Activated naive CD4-positive, alpha-beta T cell treated with anti-CD3 and anti-CD28 coated beads for 36 hours (primary cell): ENCODE measurements at regions not wholly inside any gene's neighbourhood (a gene's known extent, or its start where the extent isn't known, plus 50 kb on each side); places are given as distances from the start of the nearest gene placed in this dataset.

Experiments
- CTCF ChIA-PET: fragments of 350-600 bp; sonication (Branson Sonifier 250); formaldehyde crosslinking; loops from one replicate; lab custom pipeline; 2021; ENCODE audit warnings: antibody characterized with exemption; lab: Charles Lee
- DNase-seq: peaks from one replicate; pipeline ENCODE4 v3.0.0-alpha.2; 2020
- H3K27ac Mint-ChIP-seq: one replicate; pipeline ENCODE4 v1.8.0; 2021; ENCODE audit warnings: mild to moderate bottlenecking, mixed read lengths
- H3K27me3 Mint-ChIP-seq: one replicate; pipeline ENCODE4 v1.8.0; 2021; ENCODE audit warnings: low read depth, mixed read lengths
- H3K36me3 Mint-ChIP-seq: one replicate; pipeline ENCODE4 v1.8.0; 2021; ENCODE audit warnings: low read depth, mixed read lengths
- H3K4me1 Mint-ChIP-seq: one replicate; pipeline ENCODE4 v1.8.0; 2021; ENCODE audit warnings: low read depth, mixed read lengths
- H3K4me3 Mint-ChIP-seq: one replicate; pipeline ENCODE4 v1.8.0; 2021; ENCODE audit warnings: mild to moderate bottlenecking, moderate library complexity, mixed read lengths
- H3K9me3 Mint-ChIP-seq: one replicate; pipeline ENCODE4 v1.8.0; 2021; ENCODE audit warnings: mixed read lengths
- intact Hi-C: fragments of 100-400 bp; cut with micrococcal nuclease; formaldehyde crosslinking; loops from one replicate; pipeline ENCODE4 v1.15.1; 2023

- H3K4me3 Mint-ChIP-seq: no peak overlapping the region
- no peaks in the 10 kb centered on the region for H3K27me3 Mint-ChIP-seq
- CTCF ChIA-PET: no interaction called here
- peaks cover 5% of the 10 kb centered on the region for H3K9me3 Mint-ChIP-seq
- intact Hi-C loops: no loop called here
- no peak for DNase-seq
- H3K27ac Mint-ChIP-seq: no peak overlapping the region
- no peaks in the 10 kb centered on the region for H3K36me3 Mint-ChIP-seq
- H3K4me1 Mint-ChIP-seq: no peaks in the 10 kb centered on the region
Observed at GRCh38 chr5:33179301-33179700, 261.5 kb upstream of the TARS1 start.

GRCh38 chr5:33180900-33181299 lies 259.9 kb upstream of the TARS1 start:
- Mint-ChIP-seq H3K36me3 (no peaks in the 10 kb centered on the region), H3K4me1 (no peaks in the 10 kb centered on the region), H3K9me3 (peaks cover 5% of the 10 kb centered on the region), H3K4me3 (no peak overlapping the region), H3K27ac (no peak overlapping the region), H3K27me3 (no peaks in the 10 kb centered on the region)
- intact Hi-C loops: no loop called here
- CTCF ChIA-PET: no interaction called here
- DNase-seq: no peak

GRCh38 chr5:33182986-33183385 lies 257.8 kb upstream of the TARS1 start:
- peaks cover 7% of the 10 kb centered on the region for H3K9me3 Mint-ChIP-seq
- CTCF ChIA-PET: no interaction called here
- H3K27ac Mint-ChIP-seq: no peak overlapping the region

GRCh38 chr5:33184367-33184766 lies 256.4 kb upstream of the TARS1 start:
- intact Hi-C loops: no loop called here
- CTCF ChIA-PET: no interaction called here
- no peaks in the 10 kb centered on the region for H3K27me3 Mint-ChIP-seq
- no peaks in the 10 kb centered on the region for H3K36me3 Mint-ChIP-seq
- no peaks in the 10 kb centered on the region for H3K4me1 Mint-ChIP-seq
- no peak overlapping the region for H3K4me3 Mint-ChIP-seq
- H3K27ac Mint-ChIP-seq: no peak overlapping the region
- peaks cover 3% of the 10 kb centered on the region for H3K9me3 Mint-ChIP-seq
- DNase-seq: no peak

More at GRCh38 chr5:33182986-33183385, 257.8 kb upstream of the TARS1 start:
- H3K4me3 Mint-ChIP-seq: no peak overlapping the region
- H3K27me3 Mint-ChIP-seq: no peaks in the 10 kb centered on the region
- no peaks in the 10 kb centered on the region for H3K36me3 Mint-ChIP-seq
- H3K4me1 Mint-ChIP-seq: no peaks in the 10 kb centered on the region
- DNase-seq: no peak
- intact Hi-C loops: no loop called here

GRCh38 chr5:33188089-33188488 lies 252.7 kb upstream of the TARS1 start:
- intact Hi-C loops: no loop called here

GRCh38 chr5:33194914-33195313 lies 245.9 kb upstream of the TARS1 start:
- no peaks in the 10 kb centered on the region for H3K4me1 Mint-ChIP-seq
- peaks cover 4% of the 10 kb centered on the region for H3K9me3 Mint-ChIP-seq
- H3K4me3 Mint-ChIP-seq: no peak overlapping the region
- CTCF ChIA-PET: no interaction called here
- H3K27ac Mint-ChIP-seq: no peak overlapping the region
- intact Hi-C loops: no loop called here
- H3K36me3 Mint-ChIP-seq: no peaks in the 10 kb centered on the region
- DNase-seq: no peak
- no peaks in the 10 kb centered on the region for H3K27me3 Mint-ChIP-seq

More at GRCh38 chr5:33188089-33188488, 252.7 kb upstream of the TARS1 start:
- Mint-ChIP-seq H3K27me3 (no peaks in the 10 kb centered on the region), H3K4me1 (no peaks in the 10 kb centered on the region), H3K9me3 (peaks cover 3% of the 10 kb centered on the region), H3K4me3 (no peak overlapping the region), H3K36me3 (no peaks in the 10 kb centered on the region), H3K27ac (no peak overlapping the region)
- CTCF ChIA-PET: interaction anchor here (0.9 kb wide), 1 partner anchor 30 kb away, joined by 3 read pairs; no protein-coding TSS in a partner anchor
- no peak for DNase-seq

- H3K4me1 Mint-ChIP-seq: no peaks in the 10 kb centered on the region
- DNase-seq: no peak
- no peaks in the 10 kb centered on the region for H3K36me3 Mint-ChIP-seq
- H3K4me3 Mint-ChIP-seq: no peak overlapping the region
- H3K9me3 Mint-ChIP-seq: peaks cover 4% of the 10 kb centered on the region
- H3K27me3 Mint-ChIP-seq: no peaks in the 10 kb centered on the region
- no peak overlapping the region for H3K27ac Mint-ChIP-seq
- CTCF ChIA-PET: no interaction called here
- intact Hi-C loops: no loop called here
Observed at GRCh38 chr5:33195431-33196165, 245.2 kb upstream of the TARS1 start.

GRCh38 chr5:33198836-33199235 lies 241.9 kb upstream of the TARS1 start:
- no peaks in the 10 kb centered on the region for H3K4me1 Mint-ChIP-seq
- peaks cover 3% of the 10 kb centered on the region for H3K9me3 Mint-ChIP-seq
- CTCF ChIA-PET: no interaction called here

GRCh38 chr5:33203931-33204330 lies 236.8 kb upstream of the TARS1 start:
- no peak for DNase-seq
- H3K27me3 Mint-ChIP-seq: no peaks in the 10 kb centered on the region
- H3K9me3 Mint-ChIP-seq: no peaks in the 10 kb centered on the region
- no peaks in the 10 kb centered on the region for H3K4me1 Mint-ChIP-seq
- H3K36me3 Mint-ChIP-seq: no peaks in the 10 kb centered on the region
- H3K27ac Mint-ChIP-seq: no peak overlapping the region
- no peak overlapping the region for H3K4me3 Mint-ChIP-seq
- intact Hi-C loops: no loop called here
- CTCF ChIA-PET: interaction anchor here (0.6 kb wide), 1 partner anchor 467 kb away, joined by 3 read pairs; no protein-coding TSS in a partner anchor

More at GRCh38 chr5:33198836-33199235, 241.9 kb upstream of the TARS1 start:
- DNase-seq: no peak
- H3K4me3 Mint-ChIP-seq: no peak overlapping the region
- no peak overlapping the region for H3K27ac Mint-ChIP-seq
- intact Hi-C loops: no loop called here
- H3K27me3 Mint-ChIP-seq: no peaks in the 10 kb centered on the region
- no peaks in the 10 kb centered on the region for H3K36me3 Mint-ChIP-seq

GRCh38 chr5:33205079-33205478 lies 235.7 kb upstream of the TARS1 start:
- Mint-ChIP-seq H3K36me3 (no peaks in the 10 kb centered on the region), H3K27ac (no peak overlapping the region), H3K4me1 (no peaks in the 10 kb centered on the region), H3K9me3 (no peaks in the 10 kb centered on the region), H3K27me3 (no peaks in the 10 kb centered on the region), H3K4me3 (no peak overlapping the region)
- CTCF ChIA-PET: no interaction called here
- no peak for DNase-seq
- intact Hi-C loops: no loop called here

- Mint-ChIP-seq H3K4me1 (no peaks in the 10 kb centered on the region), H3K4me3 (no peak overlapping the region), H3K27ac (no peak overlapping the region), H3K36me3 (no peaks in the 10 kb centered on the region), H3K27me3 (no peaks in the 10 kb centered on the region), H3K9me3 (no peaks in the 10 kb centered on the region)
- CTCF ChIA-PET: no interaction called here
- DNase-seq: no peak
- intact Hi-C loops: no loop called here
Observed at GRCh38 chr5:33205727-33206410, 234.9 kb upstream of the TARS1 start.

- Mint-ChIP-seq H3K9me3 (no peaks in the 10 kb centered on the region), H3K27ac (no peak overlapping the region), H3K27me3 (no peaks in the 10 kb centered on the region), H3K4me1 (no peaks in the 10 kb centered on the region), H3K36me3 (no peaks in the 10 kb centered on the region), H3K4me3 (no peak overlapping the region)
- CTCF ChIA-PET: no interaction called here
- intact Hi-C loops: no loop called here
- no peak for DNase-seq
Observed at GRCh38 chr5:33206962-33207506, 233.7 kb upstream of the TARS1 start.

- DNase-seq: no peak
- no peak overlapping the region for H3K4me3 Mint-ChIP-seq
- CTCF ChIA-PET: no interaction called here
- no peaks in the 10 kb centered on the region for H3K4me1 Mint-ChIP-seq
- H3K9me3 Mint-ChIP-seq: no peaks in the 10 kb centered on the region
- no peak overlapping the region for H3K27ac Mint-ChIP-seq
- no peaks in the 10 kb centered on the region for H3K27me3 Mint-ChIP-seq
- no peaks in the 10 kb centered on the region for H3K36me3 Mint-ChIP-seq
- intact Hi-C loops: no loop called here
Observed at GRCh38 chr5:33209252-33209651, 231.5 kb upstream of the TARS1 start.
